ENCODE measurements at regions not wholly inside any gene's neighbourhood (a gene's known extent, or its start where the extent isn't known, plus 50 kb on each side); places are given as distances from the start of the nearest gene placed in this dataset.

DNA sequence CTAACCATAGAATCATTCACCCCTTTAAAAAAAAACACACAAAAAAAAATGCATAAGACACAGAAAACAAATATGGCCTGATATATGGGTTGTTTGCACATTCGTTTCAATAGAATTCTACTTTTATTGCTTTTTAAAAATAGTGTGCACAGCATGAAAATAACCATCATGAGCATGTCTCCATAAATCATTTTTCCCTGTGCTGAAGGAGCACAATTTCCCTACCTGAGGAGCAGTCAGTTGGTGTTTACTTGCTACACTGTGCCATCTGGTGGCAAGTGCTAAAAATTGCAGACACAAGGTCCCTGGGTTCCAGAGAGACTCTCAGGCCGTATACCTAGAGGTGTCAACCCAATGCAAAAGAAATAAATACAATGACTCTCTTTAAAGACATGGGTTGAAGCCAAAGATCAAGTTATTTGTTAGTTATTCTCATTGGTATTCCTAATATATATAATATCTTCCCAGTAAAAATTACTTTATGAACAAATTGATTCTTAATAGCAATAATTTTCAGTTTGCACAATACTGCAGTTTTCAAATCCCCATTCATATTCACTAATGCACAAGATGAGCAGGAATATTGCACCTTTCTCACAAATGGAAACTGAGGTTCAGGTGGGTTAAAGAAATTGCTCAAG is 551.4 kb downstream of the IQCM start:
- no peaks in the 10 kb centered on the region for H3K27me3 ChIP-seq (ENCODE audit: control insufficient read depth, insufficient read depth, low read length)
- no peak overlapping the region for H3K4me3 ChIP-seq (ENCODE audit: low read length)
- H3K4me1 ChIP-seq (ENCODE audit: control insufficient read depth, insufficient read depth, low read length), result no peaks in the 10 kb centered on the region
- no peaks in the 10 kb centered on the region for H3K36me3 ChIP-seq (ENCODE audit: control insufficient read depth, insufficient read depth, low read length)
- no peak overlapping the region for H3K27ac ChIP-seq (ENCODE audit: low read depth, low read length)
- no peak overlapping the region for H3K9ac ChIP-seq (ENCODE audit: low read length)

DNA sequence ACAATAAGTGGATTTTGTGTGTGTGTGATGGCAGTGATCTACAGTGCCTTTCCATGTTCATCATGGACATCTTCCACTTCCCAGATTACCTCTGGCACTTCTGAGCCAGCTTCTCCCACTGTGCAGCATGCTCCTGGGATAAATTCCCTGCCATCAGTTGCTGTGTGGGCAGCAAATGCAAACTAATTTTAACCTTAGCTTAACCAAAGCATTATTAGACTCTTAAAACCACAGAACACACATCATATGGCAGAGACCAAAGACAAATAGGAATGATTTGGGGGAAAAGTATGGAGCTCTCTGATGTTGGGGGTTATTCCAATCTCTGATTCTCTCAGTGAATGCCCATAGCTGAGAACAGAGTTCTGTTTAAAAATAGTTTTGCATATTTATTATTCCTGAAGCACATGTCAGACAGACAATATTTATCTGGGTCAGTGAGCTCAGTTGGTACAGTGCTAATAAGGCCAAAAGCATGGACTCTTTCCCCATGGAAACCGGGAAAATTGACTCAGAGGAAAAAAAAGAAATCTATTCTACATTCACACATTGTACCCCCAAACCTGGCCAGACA is 567.4 kb downstream of the IQCM start:
- H3K36me3 ChIP-seq (ENCODE audit: control insufficient read depth, insufficient read depth, low read length), result no peaks in the 10 kb centered on the region
- H3K4me3 ChIP-seq (ENCODE audit: low read length), result no peak overlapping the region
- H3K4me1 ChIP-seq (ENCODE audit: control insufficient read depth, insufficient read depth, low read length), result no peaks in the 10 kb centered on the region
- no peak overlapping the region for H3K9ac ChIP-seq (ENCODE audit: low read length)
- H3K27ac ChIP-seq (ENCODE audit: low read depth, low read length), result no peak overlapping the region
- no peaks in the 10 kb centered on the region for H3K27me3 ChIP-seq (ENCODE audit: control insufficient read depth, insufficient read depth, low read length)

DNA sequence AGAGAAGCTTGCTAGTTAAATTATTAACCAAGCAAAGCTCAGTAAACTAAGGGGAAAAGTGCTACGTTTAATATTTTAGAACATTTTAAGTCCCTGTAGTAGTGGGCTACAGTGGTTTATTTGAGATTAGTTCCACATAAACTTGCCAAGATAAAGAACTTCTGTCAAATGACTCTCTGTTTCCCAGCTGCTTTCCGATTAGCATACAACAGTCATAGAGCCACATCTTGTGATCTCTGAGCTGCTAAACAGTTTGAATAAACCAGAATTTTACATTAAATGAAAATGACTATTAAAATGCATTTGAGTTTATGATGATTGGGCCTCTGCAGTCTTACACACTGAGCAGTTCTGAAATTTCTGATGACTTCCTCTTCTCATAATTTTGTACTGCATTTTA is 568.5 kb downstream of the IQCM start:
- H3K9ac ChIP-seq (ENCODE audit: low read length), result no peak overlapping the region
- no peaks in the 10 kb centered on the region for H3K36me3 ChIP-seq (ENCODE audit: control insufficient read depth, insufficient read depth, low read length)

GRCh38 chr4:149245333-149245732 is 570.3 kb downstream of the IQCM start:
- H3K27me3 ChIP-seq (ENCODE audit: control insufficient read depth, insufficient read depth, low read length), result no peaks in the 10 kb centered on the region
- H3K4me1 ChIP-seq (ENCODE audit: control insufficient read depth, insufficient read depth, low read length), result no peaks in the 10 kb centered on the region
- H3K27ac ChIP-seq (ENCODE audit: low read depth, low read length), result no peak overlapping the region
- H3K4me3 ChIP-seq (ENCODE audit: low read length), result no peak overlapping the region
- H3K9ac ChIP-seq (ENCODE audit: low read length), result no peak overlapping the region
- no peaks in the 10 kb centered on the region for H3K36me3 ChIP-seq (ENCODE audit: control insufficient read depth, insufficient read depth, low read length)

More for the DNA sequence above, 568.5 kb downstream of the IQCM start:
- no peaks in the 10 kb centered on the region for H3K27me3 ChIP-seq (ENCODE audit: control insufficient read depth, insufficient read depth, low read length)
- no peak overlapping the region for H3K4me3 ChIP-seq (ENCODE audit: low read length)
- no peaks in the 10 kb centered on the region for H3K4me1 ChIP-seq (ENCODE audit: control insufficient read depth, insufficient read depth, low read length)
- H3K27ac ChIP-seq (ENCODE audit: low read depth, low read length), result no peak overlapping the region

- H3K4me1 ChIP-seq (ENCODE audit: control insufficient read depth, insufficient read depth, low read length), result no peaks in the 10 kb centered on the region
- no peaks in the 10 kb centered on the region for H3K36me3 ChIP-seq (ENCODE audit: control insufficient read depth, insufficient read depth, low read length)
- no peak overlapping the region for H3K9ac ChIP-seq (ENCODE audit: low read length)
- no peaks in the 10 kb centered on the region for H3K27me3 ChIP-seq (ENCODE audit: control insufficient read depth, insufficient read depth, low read length)
- no peak overlapping the region for H3K4me3 ChIP-seq (ENCODE audit: low read length)
- no peak overlapping the region for H3K27ac ChIP-seq (ENCODE audit: low read depth, low read length)
Measured at GRCh38 chr4:149238097-149238496, 577.5 kb downstream of the IQCM start.

DNA sequence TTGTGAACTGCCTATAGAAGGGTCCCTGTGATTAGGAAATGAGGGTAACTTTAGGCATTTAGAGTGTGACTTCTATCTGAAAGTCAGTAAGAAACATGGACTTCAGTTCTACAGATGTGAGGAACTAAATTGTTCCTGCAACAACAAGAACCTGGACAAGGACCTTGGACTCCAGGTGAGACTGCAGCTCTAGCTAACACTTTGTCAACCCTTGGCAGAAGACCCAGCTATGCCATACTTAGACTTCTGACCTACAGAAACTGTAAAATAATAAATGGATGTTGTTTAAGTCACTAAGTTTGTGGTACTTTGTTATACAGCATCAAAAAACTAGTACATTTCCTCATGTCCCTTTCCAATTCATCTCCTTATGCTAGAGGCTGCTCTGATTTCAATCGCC is 580.8 kb downstream of the IQCM start:
- no peak overlapping the region for H3K4me3 ChIP-seq (ENCODE audit: low read length)
- no peaks in the 10 kb centered on the region for H3K4me1 ChIP-seq (ENCODE audit: control insufficient read depth, insufficient read depth, low read length)
- H3K9ac ChIP-seq (ENCODE audit: low read length), result no peak overlapping the region
- H3K36me3 ChIP-seq (ENCODE audit: control insufficient read depth, insufficient read depth, low read length), result no peaks in the 10 kb centered on the region
- H3K27me3 ChIP-seq (ENCODE audit: control insufficient read depth, insufficient read depth, low read length), result no peaks in the 10 kb centered on the region
- no peak overlapping the region for H3K27ac ChIP-seq (ENCODE audit: low read depth, low read length)

DNA sequence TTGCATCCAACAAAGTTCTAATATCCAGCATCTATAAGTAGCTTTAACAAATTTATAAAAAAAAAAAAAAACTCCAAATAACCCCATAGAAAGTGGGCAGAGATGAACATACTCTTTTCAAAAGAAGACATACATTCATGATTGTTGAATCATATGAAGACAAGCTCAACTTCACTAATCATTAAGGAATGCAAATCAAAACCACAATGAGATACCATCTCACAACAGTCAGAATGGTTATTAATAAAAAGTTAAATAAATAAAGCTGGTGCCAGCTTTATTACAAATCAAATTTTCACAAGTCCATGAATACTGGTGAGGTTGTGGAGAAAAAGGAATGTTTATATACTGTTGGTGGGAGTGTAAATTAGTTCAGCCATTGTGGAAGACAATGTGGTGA is 592.0 kb downstream of the IQCM start:
- Histone ChIP-seq H3K27ac (ENCODE audit: low read depth, low read length) (no peak overlapping the region), H3K36me3 (ENCODE audit: control insufficient read depth, insufficient read depth, low read length) (no peaks in the 10 kb centered on the region), H3K4me3 (ENCODE audit: low read length) (no peak overlapping the region), H3K4me1 (ENCODE audit: control insufficient read depth, insufficient read depth, low read length) (no peaks in the 10 kb centered on the region), H3K27me3 (ENCODE audit: control insufficient read depth, insufficient read depth, low read length) (no peaks in the 10 kb centered on the region), H3K9ac (ENCODE audit: low read length) (no peak overlapping the region)

GRCh38 chr4:149218672-149219071 is 597.0 kb downstream of the IQCM start:
- H3K27me3 ChIP-seq (ENCODE audit: control insufficient read depth, insufficient read depth, low read length), result no peaks in the 10 kb centered on the region
- H3K9ac ChIP-seq (ENCODE audit: low read length), result no peak overlapping the region
- H3K4me3 ChIP-seq (ENCODE audit: low read length), result no peak overlapping the region
- no peaks in the 10 kb centered on the region for H3K4me1 ChIP-seq (ENCODE audit: control insufficient read depth, insufficient read depth, low read length)
- no peaks in the 10 kb centered on the region for H3K36me3 ChIP-seq (ENCODE audit: control insufficient read depth, insufficient read depth, low read length)
- no peak overlapping the region for H3K27ac ChIP-seq (ENCODE audit: low read depth, low read length)

DNA sequence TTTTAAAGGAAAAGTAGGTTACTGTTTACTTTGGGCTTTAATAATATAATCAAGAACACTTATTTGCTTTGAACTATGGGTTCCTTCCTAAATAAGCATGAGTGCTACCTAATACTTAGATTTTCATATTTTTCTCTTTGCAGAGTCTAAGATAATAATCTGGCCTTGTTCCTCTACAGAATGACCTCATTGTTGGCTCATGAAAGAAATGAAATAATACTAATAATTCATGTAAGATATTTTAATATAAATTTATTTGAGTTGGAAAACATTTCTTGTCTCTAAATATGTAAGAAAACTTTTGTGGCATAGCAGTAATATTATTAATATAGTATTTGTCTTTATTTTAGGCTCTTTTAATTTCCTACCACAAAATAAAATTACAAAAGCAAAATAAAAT is 601.3 kb downstream of the IQCM start:
- H3K4me1 ChIP-seq (ENCODE audit: control insufficient read depth, insufficient read depth, low read length), result no peaks in the 10 kb centered on the region
- no peaks in the 10 kb centered on the region for H3K27me3 ChIP-seq (ENCODE audit: control insufficient read depth, insufficient read depth, low read length)
- H3K36me3 ChIP-seq (ENCODE audit: control insufficient read depth, insufficient read depth, low read length), result no peaks in the 10 kb centered on the region
- H3K4me3 ChIP-seq (ENCODE audit: low read length), result no peak overlapping the region
- H3K27ac ChIP-seq (ENCODE audit: low read depth, low read length), result no peak overlapping the region
- no peak overlapping the region for H3K9ac ChIP-seq (ENCODE audit: low read length)

- H3K9ac ChIP-seq (ENCODE audit: low read length), result no peak overlapping the region
- H3K4me1 ChIP-seq (ENCODE audit: control insufficient read depth, insufficient read depth, low read length), result no peaks in the 10 kb centered on the region
- no peak overlapping the region for H3K27ac ChIP-seq (ENCODE audit: low read depth, low read length)
Measured at GRCh38 chr4:149211876-149212275, 603.8 kb downstream of the IQCM start.

DNA sequence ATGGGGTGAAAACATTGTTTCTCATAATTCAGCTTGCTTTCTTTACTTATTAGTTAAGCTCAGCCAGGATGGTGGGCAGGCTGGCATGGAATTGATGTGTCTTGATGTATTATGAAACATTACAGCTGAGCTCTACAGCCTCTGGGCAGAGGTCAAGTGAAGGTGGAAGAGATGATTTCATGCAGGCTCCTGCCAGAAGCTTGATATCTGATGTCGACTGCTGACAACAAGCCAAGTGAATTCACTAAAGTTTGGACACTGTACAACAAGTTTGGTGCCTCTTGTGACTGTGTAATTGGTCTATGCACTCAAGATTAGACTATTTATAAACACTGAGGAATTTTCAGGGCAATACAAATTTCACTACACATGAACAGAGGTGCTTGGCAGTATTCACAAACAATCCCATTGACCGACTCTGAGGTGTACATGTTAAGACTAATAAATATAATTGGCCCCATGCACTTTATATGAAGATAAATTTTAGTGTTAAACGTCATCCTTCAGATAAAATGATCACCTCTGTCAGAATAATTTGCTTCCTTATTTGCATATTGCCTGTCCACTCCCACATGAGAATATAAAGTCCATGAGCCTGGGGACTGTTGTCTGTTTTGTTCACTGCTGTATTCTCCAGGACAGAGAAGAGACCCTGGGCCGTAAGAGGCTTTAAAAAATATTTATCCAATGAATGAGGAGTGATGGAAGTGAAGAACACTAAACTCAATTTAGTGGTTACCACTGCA is 612.2 kb downstream of the IQCM start:
- H3K9ac ChIP-seq (ENCODE audit: low read length), result no peak overlapping the region
- H3K27ac ChIP-seq (ENCODE audit: low read depth, low read length), result no peak overlapping the region

More at GRCh38 chr4:149211876-149212275, 603.8 kb downstream of the IQCM start:
- H3K27me3 ChIP-seq (ENCODE audit: control insufficient read depth, insufficient read depth, low read length), result no peaks in the 10 kb centered on the region
- H3K36me3 ChIP-seq (ENCODE audit: control insufficient read depth, insufficient read depth, low read length), result no peaks in the 10 kb centered on the region
- H3K4me3 ChIP-seq (ENCODE audit: low read length), result no peak overlapping the region

GRCh38 chr4:149202117-149202516 is 613.5 kb downstream of the IQCM start:
- Histone ChIP-seq H3K27me3 (ENCODE audit: control insufficient read depth, insufficient read depth, low read length) (no peaks in the 10 kb centered on the region), H3K36me3 (ENCODE audit: control insufficient read depth, insufficient read depth, low read length) (no peaks in the 10 kb centered on the region), H3K27ac (ENCODE audit: low read depth, low read length) (no peak overlapping the region), H3K9ac (ENCODE audit: low read length) (no peak overlapping the region), H3K4me1 (ENCODE audit: control insufficient read depth, insufficient read depth, low read length) (peaks cover 2% of the 10 kb centered on the region), H3K4me3 (ENCODE audit: low read length) (no peak overlapping the region)

More for the DNA sequence above, 612.2 kb downstream of the IQCM start:
- H3K4me1 ChIP-seq (ENCODE audit: control insufficient read depth, insufficient read depth, low read length), result peaks cover 2% of the 10 kb centered on the region
- H3K4me3 ChIP-seq (ENCODE audit: low read length), result no peak overlapping the region
- no peaks in the 10 kb centered on the region for H3K27me3 ChIP-seq (ENCODE audit: control insufficient read depth, insufficient read depth, low read length)
- H3K36me3 ChIP-seq (ENCODE audit: control insufficient read depth, insufficient read depth, low read length), result no peaks in the 10 kb centered on the region

DNA sequence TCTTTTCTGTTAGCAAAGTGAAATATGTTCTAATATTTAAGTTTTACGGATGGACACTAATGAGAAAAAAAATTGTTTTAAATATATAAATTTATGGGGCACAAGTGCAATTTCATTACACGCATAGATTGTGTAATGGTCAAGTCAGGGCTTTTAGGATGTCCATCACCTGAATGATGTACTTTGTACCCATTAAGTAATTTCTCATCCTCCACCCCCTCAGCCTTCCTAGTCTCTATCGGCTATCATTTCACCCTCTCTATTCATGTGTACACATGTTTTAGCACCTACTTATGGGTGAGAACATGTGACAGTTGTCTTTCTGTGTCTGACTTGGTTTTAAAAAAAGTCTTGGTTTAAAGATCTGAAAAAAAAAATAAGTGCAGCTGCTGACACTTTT is 616.0 kb downstream of the IQCM start:
- no peaks in the 10 kb centered on the region for H3K27me3 ChIP-seq (ENCODE audit: control insufficient read depth, insufficient read depth, low read length)
- H3K27ac ChIP-seq (ENCODE audit: low read depth, low read length), result no peak overlapping the region
- peaks cover 2% of the 10 kb centered on the region for H3K4me1 ChIP-seq (ENCODE audit: control insufficient read depth, insufficient read depth, low read length)
- H3K9ac ChIP-seq (ENCODE audit: low read length), result no peak overlapping the region
- H3K4me3 ChIP-seq (ENCODE audit: low read length), result no peak overlapping the region
- H3K36me3 ChIP-seq (ENCODE audit: control insufficient read depth, insufficient read depth, low read length), result no peaks in the 10 kb centered on the region
